HG03469 (cell line): ENCODE measurements at regions not wholly inside any gene's neighbourhood (a gene's known extent, or its start where the extent isn't known, plus 50 kb on each side); places are given as distances from the start of the nearest gene placed in this dataset.
"Not testable (repeated sequence)": the region's sequence is repeated elsewhere in the genome, so short reads cannot be mapped to it uniquely, and the experiment has no call there.

Experiments
- ATAC-seq: cut with Tn5 transposase; IDR thresholded peaks from one replicate; pipeline ENCODE4 v1.9.1; 2021; ENCODE audit warnings: mild to moderate bottlenecking, moderate library complexity, moderate number of reproducible peaks; ENCODE audit not compliant: unreplicated experiment

GRCh38 chr13:74272826-74273225 lies 138.6 kb upstream of the KLF12 start:
- ATAC-seq, result no peak

GRCh38 chr13:74270018-74270417 lies 135.8 kb upstream of the KLF12 start:
- no peak for ATAC-seq

GRCh38 chr13:74266861-74267260 lies 132.7 kb upstream of the KLF12 start:
- ATAC-seq, result no peak

- no peak for ATAC-seq
Observed at GRCh38 chr13:74266309-74266708, 132.1 kb upstream of the KLF12 start.

GRCh38 chr13:74264333-74264732 lies 130.1 kb upstream of the KLF12 start:
- no peak for ATAC-seq

GRCh38 chr13:74260420-74260819 lies 126.2 kb upstream of the KLF12 start:
- ATAC-seq, result not testable (repeated sequence)

- ATAC-seq, result no peak
Observed at GRCh38 chr13:74259641-74260040, 125.4 kb upstream of the KLF12 start.

- ATAC-seq, result no peak
Observed at GRCh38 chr13:74258961-74259360, 124.8 kb upstream of the KLF12 start.

- ATAC-seq, result no peak
Observed at GRCh38 chr13:74256969-74257368, 122.8 kb upstream of the KLF12 start.

- ATAC-seq, result no peak
Observed at GRCh38 chr13:74253161-74253560, 119.0 kb upstream of the KLF12 start.

- no peak for ATAC-seq
Observed at GRCh38 chr13:74251778-74252519, 117.7 kb upstream of the KLF12 start.

- no peak for ATAC-seq
Observed at GRCh38 chr13:74250738-74251190, 116.6 kb upstream of the KLF12 start.

GRCh38 chr13:74248477-74248876 lies 114.3 kb upstream of the KLF12 start:
- no peak for ATAC-seq

GRCh38 chr13:74246487-74246886 lies 112.3 kb upstream of the KLF12 start:
- ATAC-seq, result no peak

- no peak for ATAC-seq
Observed at GRCh38 chr13:74243637-74244526, 109.7 kb upstream of the KLF12 start.

- ATAC-seq, result not testable (repeated sequence)
Observed at GRCh38 chr13:74241343-74241742, 107.1 kb upstream of the KLF12 start.

GRCh38 chr13:74230984-74231501 lies 96.8 kb upstream of the KLF12 start:
- no peak for ATAC-seq

- no peak for ATAC-seq
Observed at GRCh38 chr13:74229242-74229641, 95.0 kb upstream of the KLF12 start.

- ATAC-seq, result no peak
Observed at GRCh38 chr13:74227476-74228158, 93.4 kb upstream of the KLF12 start.

- no peak for ATAC-seq
Observed at GRCh38 chr13:74226791-74227475, 92.7 kb upstream of the KLF12 start.

- ATAC-seq, result no peak
Observed at GRCh38 chr13:74221752-74222151, 87.5 kb upstream of the KLF12 start.
